K562 (cell line): ENCODE measurements at regions not wholly inside any gene's neighbourhood (a gene's known extent, or its start where the extent isn't known, plus 50 kb on each side); places are given as distances from the start of the nearest gene placed in this dataset.

Experiments used
- SMARCC2 ChIP-seq: fragments of 450-650 bp; IDR thresholded peaks from 2 replicates; pipeline ENCODE4 v1.6.1; 2017; ENCODE audit warnings: antibody characterized with exemption, moderate library complexity, mild to moderate bottlenecking, low read depth
- YY1 ChIP-seq, 3 experiments: IDR thresholded peaks; 2 replicates each; pipeline ENCODE4 v1.6.1; 2011; ENCODE audit warnings: low read length in 2 of 3, mild to moderate bottlenecking in 2 of 3, moderate library complexity in 2 of 3, borderline replicate concordance in 1 of 3, control low read depth in 1 of 3, low read depth in 1 of 3; ENCODE audit not compliant: insufficient read depth in 3 of 3, insufficient replicate concordance in 2 of 3, control insufficient read depth in 1 of 3, insufficient read length in 1 of 3; ENCODE audit errors: extremely low read depth in 1 of 3
- TF ChIP-seq, protein P1 (sequence below): sonication (generic); formaldehyde crosslinking; IDR thresholded peaks from 2 replicates; pipeline ENCODE4 v1.9.0; 2022; ENCODE audit warnings: mild to moderate bottlenecking, missing genetic modification reagents

DNA sequence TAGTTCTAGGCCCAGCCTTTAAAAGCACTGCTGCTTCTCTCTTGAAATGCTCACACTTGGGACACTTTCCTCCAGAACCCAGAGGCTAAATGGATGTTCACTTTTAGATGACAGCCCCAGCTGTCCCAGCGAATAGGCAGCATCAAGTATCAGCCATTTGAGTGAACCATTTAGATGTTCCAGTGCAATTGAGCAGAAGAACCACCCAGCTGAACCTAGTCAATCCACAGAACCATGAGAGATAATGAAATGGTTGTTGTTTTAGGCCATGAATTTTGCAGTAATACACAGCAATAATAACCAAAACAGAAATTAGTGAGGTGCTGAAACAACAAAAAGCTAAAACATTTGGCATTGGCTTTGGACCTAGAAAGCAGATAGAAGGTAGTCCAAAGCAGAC, 273.9 kb downstream of the ETV1 start:
- no peak for TF ChIP-seq YY1 (IDR thresholded peaks at IDR 0.05; ENCODE audit: borderline replicate concordance in 1 of 3, control insufficient read depth in 1 of 3, extremely low read depth in 1 of 3, insufficient read depth in 3 of 3, insufficient read length in 1 of 3, insufficient replicate concordance in 2 of 3, low read depth in 1 of 3, low read length in 2 of 3)
- no peak for TF ChIP-seq SMARCC2
- TF ChIP-seq, protein P1, sequence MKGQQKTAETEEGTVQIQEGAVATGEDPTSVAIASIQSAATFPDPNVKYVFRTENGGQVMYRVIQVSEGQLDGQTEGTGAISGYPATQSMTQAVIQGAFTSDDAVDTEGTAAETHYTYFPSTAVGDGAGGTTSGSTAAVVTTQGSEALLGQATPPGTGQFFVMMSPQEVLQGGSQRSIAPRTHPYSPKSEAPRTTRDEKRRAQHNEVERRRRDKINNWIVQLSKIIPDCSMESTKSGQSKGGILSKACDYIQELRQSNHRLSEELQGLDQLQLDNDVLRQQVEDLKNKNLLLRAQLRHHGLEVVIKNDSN (CRISPR knock-in tag): no peak
